ENCODE measurements at regions not wholly inside any gene's neighbourhood (a gene's known extent, or its start where the extent isn't known, plus 50 kb on each side); places are given as distances from the start of the nearest gene placed in this dataset.

GRCh38 chr2:64707276-64707675 lies 53.6 kb upstream of the SERTAD2 start:
- no peak for TF ChIP-seq CTCF (conservative IDR thresholded peaks at IDR 0.05 in 1 of 2, IDR thresholded peaks at IDR 0.05 in 1 of 2; ENCODE audit: low read depth in 1 of 2, low read length in 2 of 2)
- TF ChIP-seq EZH2 (IDR thresholded peaks at IDR 0.05; ENCODE audit: low read length, missing control alignments), result no peak

Measured in fibroblast of lung (primary cell).